NCI-H2196 treated with DMSO at 0.1 percent for 48 hours (cell line): ENCODE measurements at regions not wholly inside any gene's neighbourhood (a gene's known extent, or its start where the extent isn't known, plus 50 kb on each side); places are given as distances from the start of the nearest gene placed in this dataset.

Source experiments
- DNase-seq: peaks from one replicate; lab custom pipeline; 2025; ENCODE audit not compliant: unreplicated experiment; lab: John Stamatoyannopoulos, UW

GRCh38 chr2:64400105-64400728, 53.7 kb upstream of the LGALSL start:
- no peak for DNase-seq

DNA sequence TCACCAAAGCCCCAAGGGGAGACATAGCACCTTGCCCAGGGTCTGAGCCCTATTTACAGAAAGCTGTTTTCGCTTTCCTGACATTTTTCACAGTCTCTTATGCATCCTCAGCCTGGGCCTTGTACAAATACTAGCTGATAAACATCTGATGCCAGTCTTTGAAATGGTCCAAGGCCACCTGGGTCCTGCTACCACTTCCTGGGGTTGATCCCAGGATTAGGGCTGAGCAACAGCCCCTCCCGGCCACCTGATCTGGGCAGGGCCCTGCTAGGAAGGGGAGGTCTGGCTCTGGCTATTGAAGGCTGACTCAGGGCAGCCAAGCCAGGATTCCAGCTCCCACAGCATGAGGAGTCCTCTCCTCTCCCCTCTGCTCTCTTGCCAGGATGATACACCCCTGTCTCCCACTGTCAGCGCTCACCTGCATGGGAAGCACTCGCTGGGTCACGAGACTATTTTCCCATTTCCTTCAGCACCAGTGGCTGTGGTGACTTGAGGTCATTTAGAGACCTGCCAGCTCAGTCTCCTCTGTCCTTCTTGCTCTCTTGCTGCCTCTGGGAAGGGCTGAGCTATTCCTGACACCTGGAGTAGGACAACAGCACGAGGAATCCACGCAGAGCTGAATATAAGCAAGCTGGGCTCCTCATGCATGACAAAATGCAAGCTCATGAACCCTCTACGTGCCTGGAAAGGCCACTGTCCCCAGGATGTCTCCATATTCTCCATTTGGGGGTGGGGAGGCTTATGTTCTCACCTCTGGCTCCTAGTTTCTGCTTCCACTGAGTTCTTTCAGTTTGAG, 53.0 kb upstream of the LGALSL start:
- DNase-seq: peak; percentile 1

DNA sequence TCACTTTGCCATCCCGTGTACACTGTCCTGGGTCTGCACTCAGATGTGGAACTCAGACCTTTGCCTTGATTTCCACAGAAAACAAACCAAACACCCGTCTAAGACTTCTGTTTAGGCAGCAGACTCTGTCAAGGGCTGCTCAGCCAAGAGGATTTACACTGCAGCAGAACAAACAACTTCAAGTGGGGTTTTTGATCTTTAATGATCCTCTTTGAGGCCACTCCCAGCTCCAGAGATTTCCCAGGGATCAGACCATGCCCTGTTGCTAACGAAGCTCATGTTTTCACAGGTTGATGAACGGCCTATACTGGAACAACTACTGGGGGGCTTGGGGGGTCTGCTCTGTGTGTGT, 52.5 kb upstream of the LGALSL start:
- peak; percentile 0 for DNase-seq

GRCh38 chr2:64402876-64403275, 51.1 kb upstream of the LGALSL start:
- DNase-seq: no peak

DNA sequence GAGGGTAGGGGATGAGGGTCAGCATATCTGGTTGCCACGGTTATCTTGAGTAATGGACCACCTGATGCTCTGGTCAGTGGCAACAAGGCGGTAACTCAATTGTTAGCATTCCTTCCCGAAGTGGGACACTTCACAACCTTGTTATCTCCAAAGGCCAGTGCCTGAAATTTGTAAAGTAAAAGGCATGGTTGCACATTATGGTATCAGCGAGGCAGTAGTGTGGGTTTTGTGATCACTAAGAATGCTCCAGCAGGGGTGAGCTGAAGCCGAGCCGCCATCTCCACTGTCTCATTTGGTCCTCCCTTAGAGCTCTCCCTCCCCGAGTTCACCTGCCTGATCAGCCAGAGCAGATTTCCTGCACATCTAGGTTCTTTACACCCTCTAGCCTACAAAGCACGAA, 50.5 kb upstream of the LGALSL start:
- no peak for DNase-seq

GRCh38 chr2:64404002-64404731, 49.8 kb upstream of the LGALSL start:
- DNase-seq: peak; percentile 72
